Psoas muscle (tissue), 7 donors: ENCODE measurements at regions not wholly inside any gene's neighbourhood (a gene's known extent, or its start where the extent isn't known, plus 50 kb on each side); places are given as distances from the start of the nearest gene placed in this dataset.

ENCODE experiments used
- ATAC-seq, 4 donors: fragments of 200-7000 bp; cut with Tn5 transposase; one replicate each; pipeline ENCODE4 v1.9.1; 2020; ENCODE audit warnings: moderate library complexity in 3 of 4, mild to moderate bottlenecking in 2 of 4
- DNase-seq, 2 donors: peaks; one replicate each; pipeline ENCODE4 v3.0.0-alpha.2; 2020
- H3K27ac ChIP-seq: fragments of 200-600 bp; one replicate; pipeline ENCODE4 v1.8.0; 2022
- H3K27me3 ChIP-seq, 3 donors: fragments of 200-600 bp in 1 of 3; one replicate each; pipeline versions ENCODE4 v1.6.1 to v1.8.0; 2013 to 2022; ENCODE audit warnings: low read length in 2 of 3, mild to moderate bottlenecking in 2 of 3, moderate library complexity in 1 of 3; ENCODE audit not compliant: insufficient read depth in 3 of 3
- H3K36me3 ChIP-seq, 2 donors: fragments of 200-600 bp in 1 of 2; one replicate each; pipeline versions ENCODE4 v1.6.1 to v1.8.0; 2013 to 2022; ENCODE audit warnings: low read depth in 1 of 2, mild to moderate bottlenecking in 1 of 2, moderate library complexity in 1 of 2; ENCODE audit not compliant: insufficient read depth in 1 of 2
- H3K4me1 ChIP-seq: fragments of 200-600 bp; one replicate; pipeline ENCODE4 v1.8.0; 2022
- H3K4me3 ChIP-seq: fragments of 200-600 bp; one replicate; pipeline ENCODE4 v1.8.0; 2022; ENCODE audit warnings: mild to moderate bottlenecking
- H3K9me3 ChIP-seq: fragments of 200-600 bp; one replicate; pipeline ENCODE4 v1.8.0; 2022
- WGBS, 3 donors: extraction: QIAGEN DNeasy Blood & Tissue Kit; methylation state at CpG; one replicate each; pipeline versions ENCODE4 v1.1.6 to v1.1.7; 2013; 5-methylcytosine and 5-hydroxymethylcytosine counted together
- intact Hi-C, 2 donors: fragments of 100-400 bp; cut with DNase I; formaldehyde crosslinking; loops; one replicate each; pipeline versions ENCODE4 v1.11.0 to v1.14.2; 2022
- TF ChIP-seq, protein P1 (sequence below): fragments of 200-600 bp; IDR thresholded peaks from one replicate; pipeline ENCODE4 v1.8.0; 2022; ENCODE audit warnings: antibody characterized with exemption
- donor health status: healthy with polysubstance abuse.
- donor health status: DM: no; HTN: no; CAD: no; lungs with moderate emphysema.
- donor health status: Bipolar disorder and iron deficiency.
- donor health status: healthy.
- donor health status: DM: yes; HTN: yes; CAD: no.
- donor health status: DM: no; HTN: no; CAD: no.
- donor health status: DM: yes; HTN: yes; CAD: no.

DNA sequence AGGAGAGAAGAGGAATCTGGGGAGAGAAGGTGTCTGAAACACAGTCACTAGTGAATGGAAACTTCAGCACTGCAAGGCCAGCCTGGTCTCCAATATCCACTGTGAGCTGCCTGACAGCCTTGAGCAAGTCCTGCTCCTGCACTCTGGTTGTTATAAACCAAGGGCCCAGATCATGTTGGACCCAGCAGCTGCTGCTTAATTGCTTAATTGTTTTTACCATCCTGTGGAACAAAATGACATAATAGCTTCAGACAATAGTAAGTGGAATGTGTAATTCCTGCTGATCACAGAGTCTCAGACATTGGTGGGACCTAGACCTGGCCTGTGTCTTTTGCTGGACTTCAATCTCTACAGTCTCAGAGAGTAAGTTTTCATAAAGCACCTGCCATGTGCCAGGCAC is 833.7 kb downstream of the TFAP2A start:
- H3K36me3 ChIP-seq, result no peaks in the 10 kb centered on the region
- no peak overlapping the region for H3K4me3 ChIP-seq
- TF ChIP-seq, protein P1, sequence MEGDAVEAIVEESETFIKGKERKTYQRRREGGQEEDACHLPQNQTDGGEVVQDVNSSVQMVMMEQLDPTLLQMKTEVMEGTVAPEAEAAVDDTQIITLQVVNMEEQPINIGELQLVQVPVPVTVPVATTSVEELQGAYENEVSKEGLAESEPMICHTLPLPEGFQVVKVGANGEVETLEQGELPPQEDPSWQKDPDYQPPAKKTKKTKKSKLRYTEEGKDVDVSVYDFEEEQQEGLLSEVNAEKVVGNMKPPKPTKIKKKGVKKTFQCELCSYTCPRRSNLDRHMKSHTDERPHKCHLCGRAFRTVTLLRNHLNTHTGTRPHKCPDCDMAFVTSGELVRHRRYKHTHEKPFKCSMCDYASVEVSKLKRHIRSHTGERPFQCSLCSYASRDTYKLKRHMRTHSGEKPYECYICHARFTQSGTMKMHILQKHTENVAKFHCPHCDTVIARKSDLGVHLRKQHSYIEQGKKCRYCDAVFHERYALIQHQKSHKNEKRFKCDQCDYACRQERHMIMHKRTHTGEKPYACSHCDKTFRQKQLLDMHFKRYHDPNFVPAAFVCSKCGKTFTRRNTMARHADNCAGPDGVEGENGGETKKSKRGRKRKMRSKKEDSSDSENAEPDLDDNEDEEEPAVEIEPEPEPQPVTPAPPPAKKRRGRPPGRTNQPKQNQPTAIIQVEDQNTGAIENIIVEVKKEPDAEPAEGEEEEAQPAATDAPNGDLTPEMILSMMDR, result no peak
- DNase-seq (no peak), ATAC-seq (no peak)
- intact Hi-C loops, result no loop called here
- no peaks in the 10 kb centered on the region for H3K9me3 ChIP-seq
- no peaks in the 10 kb centered on the region for H3K4me1 ChIP-seq
- no peak overlapping the region for H3K27ac ChIP-seq
- no peaks in the 10 kb centered on the region for H3K27me3 ChIP-seq

DNA sequence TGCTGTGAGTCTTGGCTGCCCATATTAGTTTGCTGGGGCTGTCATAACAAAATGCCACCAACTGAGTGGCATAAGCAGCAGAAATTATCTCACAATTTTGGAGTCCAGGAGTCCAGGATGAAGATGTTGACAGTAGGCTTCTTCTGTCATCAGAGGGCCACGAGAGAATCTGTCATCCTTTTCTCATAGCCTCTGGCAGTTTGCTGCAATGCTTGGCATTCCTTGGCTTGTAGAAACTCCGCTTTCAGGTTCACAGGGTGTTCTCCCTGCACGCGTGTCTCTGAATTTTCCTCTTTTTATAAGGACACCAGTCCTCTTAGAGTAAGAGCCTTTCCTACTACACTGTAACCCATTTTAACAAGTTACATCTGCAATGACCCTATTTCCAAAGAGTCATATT is 838.4 kb downstream of the TFAP2A start:
- TF ChIP-seq, protein P1, result no peak
- H3K27ac ChIP-seq, result no peak overlapping the region
- no peaks in the 10 kb centered on the region for H3K4me1 ChIP-seq
- DNase-seq (no peak), ATAC-seq (no peak)
- 76 to 86% (median 86%) methylated on average over 4 of the region's 4 CpGs for WGBS, 3 donors
- H3K36me3 ChIP-seq, result no peaks in the 10 kb centered on the region
- H3K9me3 ChIP-seq, result no peaks in the 10 kb centered on the region
- intact Hi-C loops, result no loop called here
- no peaks in the 10 kb centered on the region for H3K27me3 ChIP-seq
- no peak overlapping the region for H3K4me3 ChIP-seq

DNA sequence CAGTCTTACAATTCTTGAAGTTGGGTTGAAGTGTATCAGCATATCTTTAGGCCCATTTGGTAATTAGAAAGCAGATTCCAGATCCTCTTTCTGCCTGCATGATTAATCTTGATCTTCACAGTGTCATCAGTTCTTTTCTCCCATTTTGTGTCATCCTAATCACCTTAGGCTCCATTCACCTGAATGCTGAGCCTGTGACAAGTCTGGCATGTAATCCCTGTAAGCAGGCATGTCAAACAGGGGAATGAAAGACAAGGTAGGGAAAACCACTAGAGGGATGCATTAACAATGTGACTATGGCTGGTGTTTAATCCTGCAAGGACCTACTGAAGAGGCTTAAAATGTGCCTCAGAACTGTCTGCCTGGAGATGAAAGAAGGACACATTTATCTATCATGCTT is 848.8 kb downstream of the TFAP2A start:
- H3K4me1 ChIP-seq, result no peaks in the 10 kb centered on the region

DNA sequence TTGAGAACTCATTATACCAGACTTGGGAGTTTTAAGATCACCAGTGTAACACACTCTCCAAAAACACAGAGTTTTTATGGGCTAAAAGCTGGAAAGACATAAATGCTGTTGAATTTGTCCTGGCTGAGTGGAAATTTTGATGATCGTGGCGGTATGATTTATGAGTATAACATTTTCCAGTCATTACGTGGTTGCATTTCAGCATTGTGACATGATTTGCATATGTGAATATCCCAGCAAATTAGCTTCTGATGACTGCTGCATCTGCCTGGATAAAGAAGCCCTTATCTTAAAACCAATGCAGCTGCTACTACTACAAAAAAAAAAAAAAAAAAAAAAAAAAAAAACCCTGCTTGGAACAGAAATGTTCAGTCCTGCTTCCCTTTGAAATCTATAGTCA is 850.9 kb downstream of the TFAP2A start:
- H3K27ac ChIP-seq, result no peak overlapping the region
- ATAC-seq, result no peak
- TF ChIP-seq, protein P1, result no peak
- intact Hi-C loops, result no loop called here
- no peaks in the 10 kb centered on the region for H3K36me3 ChIP-seq
- H3K4me3 ChIP-seq, result no peak overlapping the region
- H3K9me3 ChIP-seq, result no peaks in the 10 kb centered on the region
- 21 to 30% (median 22%) methylated on average over 3 of the region's 3 CpGs for WGBS, 3 donors
- H3K27me3 ChIP-seq, result no peaks in the 10 kb centered on the region
- no peak for DNase-seq
- no peaks in the 10 kb centered on the region for H3K4me1 ChIP-seq

More for the DNA sequence above, 848.8 kb downstream of the TFAP2A start:
- H3K27me3 ChIP-seq, result no peaks in the 10 kb centered on the region
- no peaks in the 10 kb centered on the region for H3K9me3 ChIP-seq
- no peaks in the 10 kb centered on the region for H3K36me3 ChIP-seq
- intact Hi-C loops, result no loop called here
- no peak overlapping the region for H3K4me3 ChIP-seq
- TF ChIP-seq, protein P1, result no peak
- DNase-seq, result no peak
- H3K27ac ChIP-seq, result no peak overlapping the region
- ATAC-seq, result no peak

DNA sequence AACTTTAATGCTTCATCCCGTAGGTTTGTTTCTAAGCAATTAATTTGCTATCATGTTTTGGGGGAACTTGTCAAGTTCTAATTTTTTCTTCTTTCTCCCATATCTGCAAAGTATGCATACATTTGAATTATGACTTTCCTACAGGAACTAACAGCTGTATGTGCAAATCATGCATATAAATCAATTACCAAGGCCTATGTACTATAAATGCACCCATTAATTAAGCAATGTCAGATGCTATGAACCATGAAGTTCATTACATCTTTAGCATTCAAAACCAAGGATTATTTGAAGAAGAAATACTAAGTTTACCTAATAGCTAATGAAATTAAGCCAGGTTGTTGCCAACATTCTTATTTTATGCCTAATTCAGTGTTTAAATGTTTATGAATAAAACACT is 851.3 kb downstream of the TFAP2A start:
- Histone ChIP-seq H3K27me3 (no peaks in the 10 kb centered on the region), H3K36me3 (no peaks in the 10 kb centered on the region), H3K27ac (no peak overlapping the region), H3K4me1 (no peaks in the 10 kb centered on the region), H3K4me3 (no peak overlapping the region), H3K9me3 (no peaks in the 10 kb centered on the region)
- ATAC-seq (no peak), DNase-seq (no peak)
- intact Hi-C loops, result no loop called here
- TF ChIP-seq, protein P1, result no peak
- WGBS, 3 donors, result 29 to 38% (median 35%) methylated on average over 1 of the region's 1 CpG
